ENCODE measurements at regions not wholly inside any gene's neighbourhood (a gene's known extent, or its start where the extent isn't known, plus 50 kb on each side); places are given as distances from the start of the nearest gene placed in this dataset.

DNA sequence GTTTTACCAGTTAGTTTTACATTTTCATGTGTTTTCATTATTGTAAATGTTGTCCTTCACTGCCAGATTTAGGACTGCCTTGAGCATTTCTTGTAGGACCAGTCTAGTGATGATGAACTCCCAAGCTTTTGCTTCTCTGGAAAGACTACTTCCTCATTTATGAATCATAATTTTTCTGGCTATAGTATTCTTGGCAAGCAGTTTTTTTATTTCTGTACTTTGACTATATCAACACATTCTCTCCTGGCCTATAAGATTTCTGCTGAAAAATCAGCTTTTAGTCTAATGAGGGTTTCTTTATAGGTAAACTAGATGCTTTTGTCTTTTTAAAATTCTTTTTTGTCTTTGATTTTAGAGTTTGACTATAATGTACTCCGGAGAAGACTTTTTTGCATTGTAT lies 256.8 kb upstream of the GRAMD2B start:
- TF ChIP-seq, protein P1, sequence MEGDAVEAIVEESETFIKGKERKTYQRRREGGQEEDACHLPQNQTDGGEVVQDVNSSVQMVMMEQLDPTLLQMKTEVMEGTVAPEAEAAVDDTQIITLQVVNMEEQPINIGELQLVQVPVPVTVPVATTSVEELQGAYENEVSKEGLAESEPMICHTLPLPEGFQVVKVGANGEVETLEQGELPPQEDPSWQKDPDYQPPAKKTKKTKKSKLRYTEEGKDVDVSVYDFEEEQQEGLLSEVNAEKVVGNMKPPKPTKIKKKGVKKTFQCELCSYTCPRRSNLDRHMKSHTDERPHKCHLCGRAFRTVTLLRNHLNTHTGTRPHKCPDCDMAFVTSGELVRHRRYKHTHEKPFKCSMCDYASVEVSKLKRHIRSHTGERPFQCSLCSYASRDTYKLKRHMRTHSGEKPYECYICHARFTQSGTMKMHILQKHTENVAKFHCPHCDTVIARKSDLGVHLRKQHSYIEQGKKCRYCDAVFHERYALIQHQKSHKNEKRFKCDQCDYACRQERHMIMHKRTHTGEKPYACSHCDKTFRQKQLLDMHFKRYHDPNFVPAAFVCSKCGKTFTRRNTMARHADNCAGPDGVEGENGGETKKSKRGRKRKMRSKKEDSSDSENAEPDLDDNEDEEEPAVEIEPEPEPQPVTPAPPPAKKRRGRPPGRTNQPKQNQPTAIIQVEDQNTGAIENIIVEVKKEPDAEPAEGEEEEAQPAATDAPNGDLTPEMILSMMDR (IDR thresholded peaks at IDR 0.05; ENCODE audit: extremely low read depth in 1 of 2, insufficient read depth in 1 of 2, low read depth in 1 of 2, low read length in 2 of 2), result no peak
- TF ChIP-seq MYC (IDR thresholded peaks at IDR 0.05; ENCODE audit: low read depth, low read length), result no peak
- TF ChIP-seq POLR2A (IDR thresholded peaks at IDR 0.05; ENCODE audit: low read depth, low read length), result no peak
- no peak for TF ChIP-seq JUN (IDR thresholded peaks at IDR 0.05; ENCODE audit: borderline replicate concordance, insufficient read depth, insufficient read length, low read depth)
- no peak for TF ChIP-seq EZH2 (IDR thresholded peaks at IDR 0.05; ENCODE audit: borderline replicate concordance, low read depth, low read length, severe bottlenecking)
- TF ChIP-seq, protein P2, sequence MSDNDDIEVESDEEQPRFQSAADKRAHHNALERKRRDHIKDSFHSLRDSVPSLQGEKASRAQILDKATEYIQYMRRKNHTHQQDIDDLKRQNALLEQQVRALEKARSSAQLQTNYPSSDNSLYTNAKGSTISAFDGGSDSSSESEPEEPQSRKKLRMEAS (IDR thresholded peaks at IDR 0.05; ENCODE audit: insufficient read depth, insufficient read length), result no peak
- no peak for TF ChIP-seq POLR2AphosphoS5 (IDR thresholded peaks at IDR 0.05; ENCODE audit: insufficient read depth, low read depth, low read length)

Measured in endothelial cell of umbilical vein (primary cell).